Stimulated activated CD4-positive, alpha-beta T cell treated with anti-CD3 and anti-CD28 coated beads, Interleukin-1b, Interleukin-23, amount 100 ng/mL, for 48 hours (primary cell): ENCODE measurements at regions not wholly inside any gene's neighbourhood (a gene's known extent, or its start where the extent isn't known, plus 50 kb on each side); places are given as distances from the start of the nearest gene placed in this dataset.

Experiments used
- DNase-seq: peaks from one replicate; pipeline ENCODE4 v3.0.0-alpha.2; 2020

DNA sequence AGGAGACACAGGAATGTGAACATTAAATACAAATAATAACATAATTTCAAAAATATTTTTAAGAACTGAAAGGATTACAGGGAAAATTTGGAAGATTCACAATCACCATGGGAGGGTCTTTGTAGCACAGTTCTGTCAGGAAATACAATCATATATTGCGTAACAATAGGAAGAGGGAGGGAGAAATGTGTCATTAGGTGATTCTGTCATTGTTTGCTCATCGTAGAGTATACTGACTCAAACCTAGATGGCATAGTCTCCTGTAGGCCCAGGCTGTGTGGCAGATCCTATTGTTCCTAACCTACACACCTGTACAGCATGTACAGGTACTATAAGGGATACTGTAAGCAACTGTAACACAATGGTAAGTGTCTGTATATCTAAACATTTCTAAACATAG is 330.4 kb downstream of the BRD1 start:
- DNase-seq: no peak

DNA sequence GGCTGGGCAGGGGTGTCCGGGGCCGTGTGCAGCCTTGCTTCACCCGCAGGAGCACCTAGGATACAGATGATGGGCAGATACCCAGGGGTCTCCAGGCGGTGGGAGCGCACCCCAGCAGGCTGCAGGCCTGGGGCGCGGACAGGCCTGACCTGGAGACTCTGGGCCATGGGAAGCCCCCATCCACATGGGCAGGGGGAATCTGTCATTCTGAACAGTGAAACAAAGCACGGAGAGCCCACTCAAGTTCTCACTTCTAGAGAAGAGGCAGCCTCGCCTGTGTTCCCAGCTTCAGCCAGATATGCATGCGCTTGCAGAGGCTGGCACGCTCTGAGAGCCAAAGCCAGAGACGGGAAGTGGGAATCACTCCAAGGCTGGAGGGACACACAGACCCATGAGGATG is 333.1 kb downstream of the BRD1 start:
- DNase-seq: no peak

DNA sequence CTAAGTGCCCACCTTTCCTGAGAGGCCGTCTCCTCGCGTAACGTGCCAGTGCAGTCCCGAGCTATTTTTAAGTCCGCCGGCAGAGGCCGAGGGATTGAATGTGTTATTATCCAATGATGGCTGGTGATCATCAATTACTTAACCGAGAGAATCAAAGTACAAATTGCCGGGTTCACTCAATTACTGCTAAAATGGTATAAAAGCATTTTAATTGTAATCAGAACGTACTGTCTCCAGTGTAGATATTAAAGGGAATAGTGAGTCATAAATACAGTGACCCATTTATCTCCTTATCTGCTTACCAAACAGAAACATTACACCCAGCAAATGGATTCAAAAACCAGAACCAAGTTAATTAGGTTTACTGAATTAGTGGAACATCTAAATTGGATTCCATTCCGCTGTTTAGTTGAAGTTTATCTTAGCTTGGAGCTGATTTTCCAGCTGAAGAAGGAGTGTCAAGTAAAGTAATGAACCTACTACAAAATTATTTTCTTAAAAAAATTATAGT is 334.9 kb downstream of the BRD1 start:
- DNase-seq: no peak

DNA sequence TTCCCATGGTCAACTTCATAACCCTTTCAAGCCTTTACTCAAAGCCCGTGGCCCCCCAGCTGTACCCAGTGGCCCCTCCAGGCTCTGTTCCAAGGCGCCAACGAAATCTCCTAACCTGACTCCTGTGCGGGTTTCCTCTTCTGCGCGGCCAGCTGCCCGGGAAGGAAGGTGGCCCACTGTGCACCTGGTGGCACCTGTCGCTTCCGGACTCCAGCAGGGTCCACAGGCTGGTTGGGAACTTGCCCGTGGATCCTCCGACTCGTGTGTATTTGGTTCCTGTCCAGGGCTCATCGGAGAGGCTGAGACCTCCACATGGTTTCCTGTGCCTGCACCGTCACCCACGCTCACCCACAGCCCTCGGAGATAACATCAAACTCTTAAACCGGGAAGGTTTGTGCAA is 335.4 kb downstream of the BRD1 start:
- DNase-seq: no peak

DNA sequence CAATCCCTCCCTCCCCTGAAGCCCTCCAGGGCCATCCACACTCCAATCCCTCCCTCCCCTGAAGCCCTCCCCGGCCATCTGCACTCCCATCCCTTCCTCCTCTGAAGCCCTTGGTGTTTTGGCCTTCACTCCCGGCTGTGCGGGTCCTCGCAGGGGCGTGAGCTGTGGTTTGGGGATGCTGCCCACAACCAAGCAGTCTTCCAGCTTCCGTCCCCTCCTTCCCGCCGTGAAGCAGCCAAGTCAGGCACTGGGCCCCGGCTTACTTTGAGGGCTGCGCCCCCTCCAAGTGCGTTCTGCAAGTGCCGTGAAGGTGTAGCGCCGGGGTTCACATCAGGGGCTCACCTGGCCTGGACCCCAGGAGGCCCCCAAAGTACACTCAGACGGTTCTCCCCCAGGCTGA is 335.9 kb downstream of the BRD1 start:
- no peak for DNase-seq

DNA sequence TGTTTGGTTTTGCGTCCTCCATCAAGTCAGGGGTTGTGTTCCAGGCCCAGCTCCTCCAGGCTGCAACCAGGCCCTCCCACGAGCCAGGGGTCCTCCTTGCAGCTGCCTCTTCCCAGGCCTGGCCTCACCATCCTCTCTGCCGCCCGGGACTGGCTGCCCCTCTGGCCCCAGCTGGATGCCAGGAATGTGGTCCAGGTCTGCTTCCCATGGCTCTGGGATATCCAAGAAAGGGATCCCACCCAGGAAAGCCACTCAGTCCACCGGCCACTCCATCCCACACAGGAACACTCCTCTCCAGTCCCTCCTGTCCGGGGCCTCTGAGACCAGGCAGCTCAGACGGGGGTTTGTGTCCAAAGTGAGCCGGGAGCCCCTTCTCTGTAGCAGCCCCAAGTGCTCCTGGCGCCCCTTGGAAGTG is 336.4 kb downstream of the BRD1 start:
- no peak for DNase-seq

DNA sequence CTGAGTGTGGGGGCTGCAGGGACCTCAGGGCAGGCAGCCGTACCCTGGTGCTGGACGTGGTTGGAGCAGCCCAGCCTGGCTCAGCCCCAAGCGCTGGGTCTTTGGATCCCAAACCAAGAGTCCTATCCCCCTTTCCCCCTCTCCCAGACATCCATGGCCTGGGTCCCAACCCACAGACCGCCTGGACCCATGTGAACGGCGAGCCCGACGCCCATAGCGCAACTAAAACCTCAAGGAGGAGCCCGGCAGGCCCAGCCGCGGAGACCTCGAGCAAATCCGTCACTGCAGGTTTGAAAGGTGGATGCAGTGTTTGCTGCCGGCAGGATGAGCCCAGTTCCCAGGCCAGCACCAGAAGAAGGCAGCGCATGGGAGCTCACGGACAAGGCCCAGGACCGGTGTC is 337.0 kb downstream of the BRD1 start:
- DNase-seq: no peak

DNA sequence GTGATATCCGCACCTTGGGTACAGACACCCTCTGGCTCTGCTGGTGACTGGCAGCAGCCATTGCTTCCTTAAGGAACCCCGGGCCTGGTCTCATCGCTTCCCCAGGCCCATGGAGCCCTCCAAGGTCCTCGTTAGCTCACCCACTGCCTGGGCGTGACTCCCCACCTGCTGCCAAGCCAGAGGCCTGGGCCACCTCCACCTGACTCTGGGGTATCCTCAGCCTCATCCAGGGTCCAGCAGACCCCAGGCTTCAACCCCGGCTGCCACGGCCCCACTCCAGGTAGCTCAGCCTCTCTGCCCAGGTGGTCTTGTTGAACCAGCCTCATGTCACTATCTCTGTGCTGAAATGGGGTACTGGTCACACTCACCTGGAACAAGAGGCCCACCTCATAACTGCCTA is 337.9 kb downstream of the BRD1 start:
- no peak for DNase-seq

DNA sequence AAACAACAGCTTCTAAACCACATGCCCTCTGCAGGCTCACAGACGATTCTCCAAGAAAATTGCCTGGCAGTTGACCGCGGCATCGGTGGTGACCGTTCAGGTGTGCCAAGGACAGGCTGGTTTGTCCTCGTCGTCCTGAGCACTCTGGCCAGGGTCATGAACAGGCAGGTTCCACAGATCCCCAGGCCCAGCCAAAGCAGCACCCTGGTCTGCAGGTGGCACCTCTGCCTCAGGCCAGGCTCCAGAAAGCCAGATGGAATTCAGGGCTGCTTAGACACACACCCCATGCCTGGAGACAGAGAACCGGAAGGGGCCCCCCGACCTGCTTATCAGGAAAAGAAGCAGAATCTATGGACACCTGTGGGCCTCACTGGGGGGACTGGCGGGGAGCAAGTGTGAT is 338.7 kb downstream of the BRD1 start:
- no peak for DNase-seq

DNA sequence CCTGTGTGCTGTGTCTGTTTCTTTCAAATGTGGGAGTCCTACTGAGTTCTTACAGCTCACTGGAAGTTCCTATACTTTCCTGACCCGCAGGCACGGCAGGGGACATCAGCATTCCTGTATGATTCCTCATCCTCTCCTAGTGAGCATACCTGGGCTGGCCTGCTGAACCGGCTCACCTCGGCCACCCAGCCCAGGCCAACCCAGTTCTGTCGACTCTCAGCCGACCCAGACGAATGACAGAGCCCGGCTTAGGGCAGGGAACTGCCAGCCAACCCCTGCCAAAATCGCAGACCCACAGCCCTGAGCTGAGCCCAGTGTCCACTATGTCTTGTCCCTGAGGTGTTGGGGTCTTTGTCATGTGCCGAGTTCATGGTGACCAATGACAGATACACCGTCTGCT is 339.7 kb downstream of the BRD1 start:
- no peak for DNase-seq

DNA sequence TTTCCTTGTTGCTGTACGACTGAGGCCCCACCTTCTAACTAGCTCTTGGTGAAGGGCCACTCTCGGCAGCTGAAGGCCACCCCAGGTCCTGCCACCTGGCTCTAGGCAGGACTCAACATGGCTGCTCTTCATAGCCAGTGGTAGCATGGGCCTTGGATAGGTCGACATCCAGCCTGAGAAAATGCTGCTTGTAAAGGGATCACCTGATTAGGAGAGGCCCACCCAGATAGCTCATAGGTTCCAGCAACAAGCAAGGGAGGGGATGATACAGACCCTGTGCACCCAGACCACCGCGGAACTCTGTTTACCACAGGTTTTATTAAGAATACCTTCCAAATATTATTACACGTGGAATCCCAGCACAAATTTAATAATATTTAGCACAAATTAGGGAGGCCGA is 341.4 kb downstream of the BRD1 start:
- no peak for DNase-seq

DNA sequence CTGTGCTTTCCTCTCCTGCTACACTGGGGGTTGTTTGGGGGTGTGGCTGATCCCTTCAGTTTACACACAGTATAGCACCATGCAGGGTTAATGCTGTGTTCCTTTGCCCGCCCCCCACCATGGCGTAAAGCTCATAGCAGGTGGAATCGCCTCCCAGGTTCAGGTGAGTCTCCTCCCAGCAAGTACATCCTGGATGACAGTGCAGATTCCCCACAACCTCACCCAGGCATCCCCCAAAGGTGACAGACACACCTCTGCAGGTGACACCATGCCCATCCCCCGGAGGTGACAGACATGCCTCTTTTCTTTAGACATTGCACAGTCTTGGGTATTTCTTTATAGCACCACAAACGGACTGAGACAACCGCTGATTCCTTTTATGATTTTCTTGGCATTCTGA is 343.7 kb downstream of the BRD1 start:
- no peak for DNase-seq

DNA sequence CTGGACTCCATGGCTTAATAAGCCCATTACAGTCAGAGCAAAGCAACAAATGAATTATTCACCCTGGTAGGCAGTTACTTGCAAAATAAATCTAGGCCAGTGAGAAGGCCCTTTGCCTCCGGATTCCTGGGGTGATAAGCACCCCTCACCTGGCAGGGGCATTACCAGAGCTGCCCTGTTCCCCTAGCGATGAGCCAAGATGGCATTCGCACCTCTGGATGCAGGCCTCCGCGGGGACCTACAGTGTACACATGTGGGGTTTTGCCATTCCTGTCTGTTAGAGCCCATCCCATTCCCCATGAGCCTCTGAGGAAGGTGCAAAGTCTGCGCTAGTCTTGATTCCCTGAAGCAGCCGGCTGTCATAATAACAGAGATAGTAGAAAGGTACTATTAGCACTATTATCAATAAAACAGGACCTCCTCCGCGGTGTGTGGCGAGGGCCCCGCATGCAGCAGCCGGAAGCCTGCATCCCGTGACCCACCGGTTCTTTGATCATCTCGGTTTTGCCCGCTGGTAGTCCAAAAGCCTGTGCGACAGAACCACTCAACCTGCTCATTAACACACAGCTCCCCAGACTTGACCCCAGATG is 344.3 kb downstream of the BRD1 start:
- DNase-seq: no peak

DNA sequence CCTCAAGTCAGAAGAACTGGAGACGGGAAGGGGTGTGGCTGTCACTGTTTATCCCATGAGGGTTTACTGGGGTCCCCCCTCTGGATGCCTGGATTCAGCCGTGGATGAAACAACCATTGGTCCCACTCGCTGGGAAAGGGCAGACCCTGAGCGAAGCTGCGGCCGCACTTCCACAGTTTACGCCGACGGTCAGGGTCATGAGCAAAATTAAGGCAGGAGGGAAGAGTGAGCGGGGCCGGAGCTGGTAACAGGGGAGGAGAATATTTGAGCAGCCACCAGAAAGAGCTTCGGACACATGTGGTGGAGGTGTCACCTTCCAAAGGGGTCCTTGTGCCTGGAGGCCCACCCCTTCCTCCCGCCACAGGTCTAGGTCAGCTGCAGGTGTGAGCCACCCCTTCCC is 344.9 kb downstream of the BRD1 start:
- DNase-seq: no peak

DNA sequence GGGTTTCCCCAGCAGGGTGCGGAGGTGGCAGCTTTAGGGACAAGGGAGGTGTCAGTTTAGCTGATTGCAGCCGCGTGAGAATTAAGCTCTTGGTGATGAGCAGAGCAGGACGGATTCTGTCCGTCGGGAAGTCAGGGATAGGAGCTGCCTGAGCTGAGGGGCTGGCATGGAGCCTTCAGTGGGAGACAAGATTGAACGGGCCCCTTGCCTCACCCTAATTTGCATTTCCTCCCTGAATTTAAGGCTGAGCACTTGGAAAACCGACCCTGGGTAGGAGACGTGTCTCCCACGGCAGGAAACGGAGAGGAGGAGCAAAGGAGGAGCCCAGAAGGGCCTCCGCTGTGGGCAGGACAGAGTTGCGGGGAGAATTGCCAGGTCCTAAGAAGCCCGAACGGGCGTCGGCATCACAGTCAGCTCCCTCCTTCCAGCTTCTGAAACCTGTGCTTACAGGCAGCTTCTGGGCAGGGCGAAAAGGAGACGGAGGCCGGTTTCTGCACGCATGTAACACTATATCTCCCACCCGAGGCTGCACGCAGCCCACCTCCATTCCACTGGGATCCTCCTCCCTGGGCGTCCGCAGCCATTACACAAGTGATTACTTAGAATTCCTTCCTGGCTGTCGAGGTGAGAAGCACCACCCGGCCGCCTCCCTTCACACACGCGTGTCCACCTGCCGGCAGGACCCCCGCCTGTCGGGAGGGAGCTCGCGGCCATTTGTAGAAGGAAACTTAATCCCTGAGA is 345.8 kb downstream of the BRD1 start:
- DNase-seq: no peak

DNA sequence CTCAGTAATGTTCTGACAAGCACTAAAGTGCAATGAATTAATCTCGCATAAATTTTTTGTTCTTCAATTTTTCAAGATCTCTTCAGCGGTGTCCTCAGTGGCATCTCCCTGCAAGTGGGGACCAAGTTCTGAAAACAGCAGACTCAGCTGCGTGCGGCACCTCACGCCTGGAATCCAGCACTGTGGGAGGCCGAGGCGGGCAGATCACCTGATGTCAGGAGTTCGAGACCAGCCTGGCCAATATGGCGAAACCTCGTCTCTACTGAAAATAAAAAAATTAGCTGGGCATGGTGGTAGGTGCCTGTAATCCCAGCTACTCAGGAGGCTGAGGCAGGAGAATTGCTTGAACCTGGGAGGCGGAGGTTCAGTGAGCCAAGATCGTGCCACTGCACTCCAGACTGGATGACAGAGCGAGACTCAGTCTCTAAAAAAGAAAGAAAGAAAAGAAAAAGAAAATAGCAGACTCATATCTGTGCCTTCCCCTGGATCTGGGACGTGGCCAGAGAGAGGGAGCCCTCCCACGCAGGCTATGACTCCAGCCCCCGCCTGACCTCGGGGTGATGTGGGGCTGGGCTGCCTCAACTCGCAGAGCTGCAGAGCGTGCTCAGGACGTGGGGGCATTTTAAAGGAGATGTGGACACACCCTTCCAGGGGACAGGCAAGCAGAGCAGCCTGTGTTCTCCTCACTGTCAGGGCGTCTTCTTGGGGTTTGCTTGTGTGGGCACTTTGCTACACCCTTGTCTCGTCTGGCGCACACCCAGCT is 346.6 kb downstream of the BRD1 start:
- DNase-seq: no peak

DNA sequence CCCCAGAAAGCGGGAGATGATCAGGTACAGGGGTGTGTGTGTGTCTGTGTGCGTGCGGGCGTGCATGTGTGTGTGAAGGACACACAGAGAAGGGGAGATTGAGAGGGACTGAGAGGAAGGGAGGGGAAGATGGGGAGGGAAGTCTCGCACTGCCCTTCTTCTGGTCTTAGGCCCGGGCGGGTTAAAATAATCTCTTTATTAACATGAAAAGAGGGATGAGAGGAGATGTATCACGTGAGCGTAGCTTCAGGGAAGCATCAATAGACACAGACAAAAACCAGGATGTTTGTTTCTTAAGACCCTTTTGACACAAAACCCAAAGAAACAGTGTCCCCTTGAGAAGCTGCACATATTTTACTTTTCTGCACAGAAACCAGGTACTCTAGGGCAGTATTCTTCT is 347.3 kb downstream of the BRD1 start:
- no peak for DNase-seq

DNA sequence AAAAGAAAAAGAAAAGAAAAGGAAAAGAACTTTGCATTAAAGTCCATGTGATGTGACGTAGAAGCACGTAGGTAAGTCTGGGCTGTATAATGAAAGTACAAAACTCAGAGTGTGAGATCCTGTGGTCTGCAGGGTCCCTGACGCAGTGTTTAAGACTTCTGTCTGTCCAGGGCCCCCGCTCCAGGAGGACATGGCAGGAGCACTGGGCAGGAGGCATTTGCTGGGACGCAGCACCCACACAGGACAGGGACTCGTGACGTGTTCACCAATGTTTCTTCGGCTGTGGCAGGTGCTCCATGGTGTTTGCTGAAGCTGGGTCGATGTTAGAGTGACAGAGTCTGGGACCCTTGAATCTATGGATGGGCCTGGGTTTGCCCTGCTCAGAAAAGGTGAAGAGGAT is 348.1 kb downstream of the BRD1 start:
- DNase-seq: no peak

DNA sequence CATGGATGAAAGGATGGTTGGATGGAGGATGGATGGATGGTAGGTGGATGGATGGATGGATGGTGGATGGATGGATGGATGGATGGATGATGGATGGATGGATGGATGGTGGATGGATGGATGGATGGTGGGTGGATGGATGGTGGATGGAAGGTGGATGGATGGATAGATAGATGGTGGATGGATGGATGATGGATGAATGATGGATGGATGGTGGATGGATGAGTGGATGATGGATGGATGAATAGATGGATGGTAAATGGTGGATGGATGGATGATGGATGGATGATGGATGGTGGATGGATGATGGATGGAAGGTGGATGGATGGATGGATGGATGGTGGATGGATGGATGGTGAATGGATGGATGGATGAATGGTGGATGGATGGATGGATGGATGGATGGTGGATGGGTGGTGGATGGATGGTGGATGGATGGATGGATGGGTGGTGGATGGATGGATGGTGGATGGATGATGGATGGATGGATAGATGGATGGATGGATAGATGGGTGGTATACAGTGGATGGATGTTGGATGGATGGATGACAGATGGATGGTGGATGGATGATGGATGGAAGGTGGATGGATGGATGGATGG is 350.8 kb downstream of the BRD1 start:
- no peak for DNase-seq

DNA sequence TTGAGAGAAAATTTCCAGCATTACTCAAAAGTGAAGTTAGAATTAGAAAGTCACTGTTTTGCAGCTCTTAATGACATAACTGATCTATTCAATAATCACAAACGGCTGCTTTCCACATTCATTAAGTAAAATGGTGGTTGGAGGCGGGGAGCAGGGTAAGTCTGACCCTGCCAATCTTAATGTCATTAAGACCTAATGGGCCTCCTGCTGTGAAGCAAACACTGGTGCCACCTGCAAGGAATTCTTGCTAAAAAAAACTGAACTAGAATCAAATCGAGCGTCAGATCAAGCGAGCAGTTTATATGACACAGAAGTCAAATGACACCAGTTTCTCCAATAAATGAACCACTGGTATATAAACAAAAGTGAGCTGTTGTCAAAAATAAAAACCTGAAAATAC is 351.5 kb downstream of the BRD1 start:
- no peak for DNase-seq

DNA sequence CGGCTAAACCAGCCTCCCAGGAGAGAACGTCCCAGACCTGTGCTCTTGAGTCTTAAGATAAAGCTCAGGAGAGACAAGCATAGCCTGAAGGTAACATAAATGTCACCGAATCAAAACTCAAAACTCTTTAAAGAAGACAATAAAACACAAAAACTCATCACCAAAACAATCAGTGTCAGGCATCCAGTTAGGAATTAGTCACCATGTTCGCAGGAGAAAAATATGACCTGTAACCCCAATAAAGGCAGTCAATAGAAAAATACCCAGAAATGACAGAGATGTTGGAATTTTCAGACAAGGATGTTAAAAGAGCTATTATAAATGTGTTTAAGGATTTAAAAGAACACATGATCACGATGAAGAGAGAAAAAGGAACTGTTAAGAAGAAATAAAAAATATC is 352.4 kb downstream of the BRD1 start:
- no peak for DNase-seq

DNA sequence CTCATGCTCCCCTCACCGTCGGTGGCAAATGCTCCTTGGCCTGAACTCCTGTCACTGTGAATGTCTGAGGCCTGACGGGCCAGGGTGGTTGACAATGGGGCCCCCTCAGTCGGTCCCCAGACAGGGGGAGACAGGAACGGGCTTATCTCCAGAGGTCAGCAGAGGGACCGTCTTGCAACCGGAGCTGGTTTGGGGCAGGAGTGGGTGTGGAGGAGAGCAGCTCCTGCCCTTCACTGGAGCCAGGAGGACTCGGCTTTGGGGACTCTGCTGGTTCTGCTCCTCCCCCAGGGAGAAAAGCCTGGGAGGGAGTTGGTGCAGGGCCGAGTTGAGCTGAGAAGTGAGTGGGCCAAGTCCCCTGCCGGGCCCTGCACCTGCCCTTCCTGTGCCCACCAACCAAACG is 354.4 kb downstream of the BRD1 start:
- no peak for DNase-seq

DNA sequence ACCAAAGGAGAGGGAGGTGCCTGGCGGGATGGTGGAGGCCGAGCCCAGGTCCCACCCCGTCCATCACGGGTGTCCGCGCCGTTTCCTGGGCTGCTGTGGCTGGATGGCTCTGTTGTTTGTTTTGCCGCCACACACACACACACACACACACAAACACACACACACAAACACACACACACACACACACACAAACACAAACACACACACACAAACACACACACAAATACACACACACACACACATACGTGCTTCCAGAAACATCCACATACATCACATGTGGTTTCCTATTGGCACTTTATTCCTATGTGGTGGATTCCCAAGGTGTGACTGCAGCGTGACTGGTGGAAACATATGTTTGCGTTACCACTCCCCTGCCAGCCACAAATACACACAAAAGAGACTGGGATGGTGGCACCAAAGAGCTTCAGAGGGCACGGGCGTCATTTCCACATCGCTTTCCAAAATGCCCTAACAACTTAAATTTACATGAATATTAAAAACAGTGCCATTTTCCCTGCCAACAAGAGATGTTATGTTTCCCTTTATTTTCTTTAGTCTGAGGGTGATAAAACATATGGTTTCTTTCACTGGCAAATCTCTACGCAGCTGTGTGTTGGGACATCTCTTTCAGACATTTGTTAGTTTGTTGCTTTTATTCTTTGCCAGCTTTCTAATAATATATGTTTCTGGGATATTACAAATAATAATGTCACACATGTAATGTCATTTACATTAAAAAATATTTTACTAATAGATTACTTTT is 356.8 kb downstream of the BRD1 start:
- DNase-seq: no peak
